KBM-7 (cell line): ENCODE measurements at regions not wholly inside any gene's neighbourhood (a gene's known extent, or its start where the extent isn't known, plus 50 kb on each side); places are given as distances from the start of the nearest gene placed in this dataset.
"Not testable (repeated sequence)": the region's sequence is repeated elsewhere in the genome, so short reads cannot be mapped to it uniquely, and the experiment has no call there.

Experiments
- DNase-seq: peaks from one replicate; pipeline ENCODE4 v3.0.0-alpha.2; 2015
- in situ Hi-C: fragments of 300-500 bp; cut with MboI; formaldehyde crosslinking; loops from 2 replicates; pipeline ENCODE4 v1.14.3; 2020; ENCODE audit warnings: low sequenced_read_pairs, low pct_unique_long_range_greater_than_20kb, mixed read lengths

GRCh38 chr10:52469970-52470705 is 156.1 kb downstream of the DKK1 start:
- DNase-seq: no peak
- in situ Hi-C loops: no loop called here

- in situ Hi-C loops: no loop called here
- DNase-seq: no peak
Observed at GRCh38 chr10:52472406-52473146, 158.5 kb downstream of the DKK1 start.

- in situ Hi-C loops: no loop called here
- no peak for DNase-seq
Observed at GRCh38 chr10:52474265-52474664, 160.2 kb downstream of the DKK1 start.

DNA sequence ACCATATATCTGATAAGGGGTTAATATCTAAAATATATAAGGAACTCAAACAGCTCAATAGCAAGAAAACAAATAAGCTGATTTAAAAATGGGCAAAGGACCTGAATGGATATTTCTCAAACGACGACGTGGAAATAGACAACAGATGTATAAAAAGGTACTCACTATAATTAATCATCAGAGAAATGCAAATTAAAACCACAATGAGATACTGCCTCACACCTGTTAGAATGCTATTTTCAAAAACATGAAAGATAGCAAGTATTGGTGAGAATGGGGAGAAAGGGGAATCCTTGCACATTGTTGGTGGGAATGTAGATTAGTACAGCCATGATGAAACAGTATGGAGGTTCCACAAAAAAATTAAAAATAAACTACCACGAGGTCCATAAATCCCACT is 163.2 kb downstream of the DKK1 start:
- in situ Hi-C loops: no loop called here
- DNase-seq: no peak

DNA sequence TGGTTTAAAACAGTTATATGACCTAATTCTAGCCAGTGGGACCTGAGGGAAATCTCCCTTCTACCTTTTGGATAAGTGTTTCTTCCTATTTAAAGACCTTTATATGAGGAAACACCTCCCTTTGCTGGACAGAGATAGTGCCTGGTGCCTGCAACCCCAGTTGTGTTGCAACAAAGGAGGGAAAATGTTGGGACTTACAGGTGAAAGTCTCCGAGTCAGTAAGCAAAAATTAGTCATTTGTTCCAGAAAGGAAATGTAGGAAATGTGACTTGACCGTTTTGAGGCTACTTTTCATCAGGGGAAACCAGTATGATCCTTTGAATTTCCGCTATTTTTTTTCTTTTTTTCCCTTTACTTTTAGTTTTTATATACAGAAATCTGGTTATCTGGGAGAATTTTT is 165.5 kb downstream of the DKK1 start:
- in situ Hi-C loops: no loop called here
- DNase-seq: no peak

DNA sequence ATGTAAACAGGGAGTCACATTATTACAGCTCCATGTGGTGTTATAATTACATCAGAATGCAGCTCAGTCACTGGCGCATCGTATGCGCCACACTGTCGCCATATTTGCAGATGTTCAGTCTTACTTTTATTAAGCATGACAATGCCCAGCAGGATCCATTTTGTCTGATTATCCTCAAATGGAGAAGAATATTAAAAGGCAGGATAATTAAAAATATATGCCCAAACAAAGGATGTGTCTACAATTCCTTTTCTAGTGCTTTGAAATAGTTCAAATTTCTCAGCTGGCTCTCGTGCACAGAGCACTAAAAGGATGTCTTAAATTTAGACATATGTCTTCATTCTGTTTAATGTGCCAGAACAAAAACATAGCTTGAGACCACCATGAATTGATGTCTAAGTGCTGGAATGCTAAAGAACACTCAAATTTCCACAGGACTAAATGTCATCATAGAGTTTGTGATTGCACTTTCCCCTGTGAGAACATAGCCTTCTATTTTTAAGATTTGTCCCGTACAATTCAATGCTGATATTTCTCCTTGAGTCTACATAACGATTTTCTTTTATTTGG is 168.0 kb downstream of the DKK1 start:
- in situ Hi-C loops: no loop called here
- DNase-seq: no peak

DNA sequence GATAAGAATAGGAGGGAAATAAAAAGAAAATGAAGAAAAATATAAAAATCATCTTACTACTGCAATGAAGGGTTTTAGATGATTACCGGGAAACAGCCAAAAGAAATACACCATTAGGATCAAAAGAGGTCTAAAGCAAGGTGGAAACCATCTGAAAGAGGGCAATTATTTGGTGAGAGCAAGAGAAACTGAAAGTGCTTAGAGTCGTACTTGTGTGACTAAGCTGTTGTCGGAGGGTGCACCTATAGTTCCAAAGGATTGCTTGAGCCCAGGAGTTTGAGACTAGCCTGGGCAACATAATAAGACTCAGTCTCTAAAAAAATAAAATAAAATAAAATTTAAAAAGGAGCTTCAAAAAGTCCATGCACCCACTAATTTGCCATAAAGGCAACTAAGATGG is 169.5 kb downstream of the DKK1 start:
- no peak for DNase-seq
- in situ Hi-C loops: no loop called here

DNA sequence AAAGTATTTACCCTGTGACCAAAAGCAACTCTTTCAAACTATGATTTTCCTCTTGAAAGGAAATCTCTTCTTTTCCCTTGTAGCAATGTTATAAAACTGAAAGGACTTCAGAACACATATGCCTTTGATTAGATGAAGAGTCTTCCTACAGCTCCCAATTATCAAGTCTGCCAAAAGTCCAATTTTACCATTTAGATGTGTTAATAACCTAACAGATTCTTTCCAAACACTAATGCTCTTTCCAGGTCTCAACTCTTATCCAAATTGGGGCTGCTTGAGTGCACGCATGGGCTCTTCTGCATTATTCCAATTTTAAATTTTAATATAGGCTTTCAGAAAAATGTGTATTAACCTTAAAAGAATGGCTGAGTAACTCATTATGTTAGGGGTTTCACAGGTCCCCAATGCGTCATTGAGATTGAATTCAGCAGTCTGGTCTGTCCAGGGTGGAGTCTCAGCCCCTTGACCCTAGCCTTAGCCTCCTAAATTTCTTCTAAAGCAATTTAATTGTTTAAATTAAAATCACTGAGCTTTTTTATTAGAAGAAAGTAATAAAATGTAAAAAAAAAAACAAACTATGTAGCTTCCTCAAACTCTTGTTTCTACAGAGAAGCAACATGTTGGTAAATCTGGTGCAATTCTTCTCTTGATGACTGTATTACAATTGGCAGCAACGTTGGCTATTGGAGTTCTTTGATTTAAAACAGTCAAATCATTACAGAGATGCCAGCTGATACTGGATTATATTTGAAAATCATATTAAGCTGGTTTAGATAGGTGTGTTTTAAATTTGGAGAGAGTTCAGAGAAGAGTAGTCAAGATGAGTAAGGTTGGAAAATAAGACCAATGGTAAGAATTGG is 170.4 kb downstream of the DKK1 start:
- DNase-seq: no peak
- in situ Hi-C loops: no loop called here

GRCh38 chr10:52485462-52485861 is 171.4 kb downstream of the DKK1 start:
- no peak for DNase-seq
- in situ Hi-C loops: no loop called here

DNA sequence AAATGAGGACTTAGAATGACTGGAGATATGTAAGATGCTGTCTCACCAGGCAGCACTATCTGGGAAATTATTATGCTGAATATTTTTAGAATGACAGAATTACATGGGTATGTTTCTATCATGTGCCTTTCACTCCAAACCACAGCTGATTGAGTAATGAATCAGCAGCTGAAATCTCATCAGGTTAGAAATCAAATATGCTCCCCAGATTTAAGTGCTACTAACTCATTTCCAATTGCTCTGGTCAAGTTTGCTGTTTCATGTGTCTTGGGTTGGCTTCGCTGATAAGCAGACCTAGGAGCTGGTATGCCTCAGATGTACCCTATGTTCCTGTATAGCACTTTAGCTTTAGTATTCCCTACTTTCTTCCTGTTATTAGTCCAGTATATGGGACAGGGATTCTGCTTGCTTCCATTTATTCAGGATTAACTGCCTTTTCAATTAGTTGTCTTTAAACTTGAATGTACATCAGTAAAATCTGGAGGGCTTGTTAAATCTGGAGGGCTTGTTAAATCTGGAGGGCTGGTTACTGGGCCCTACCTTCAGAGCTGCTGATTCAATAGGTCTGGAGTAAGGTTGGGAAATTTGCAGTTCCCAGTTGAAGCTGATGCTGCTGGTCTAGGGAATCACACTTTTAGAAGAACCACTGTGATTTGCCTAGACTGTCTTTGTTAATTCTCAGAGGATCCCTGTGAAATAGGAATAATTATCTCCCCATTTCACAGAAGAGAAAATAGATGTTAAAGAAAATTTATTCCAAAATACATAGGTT is 172.9 kb downstream of the DKK1 start:
- DNase-seq: no peak
- in situ Hi-C loops: no loop called here

- DNase-seq: peak; percentile 33
- in situ Hi-C loops: no loop called here
Observed at GRCh38 chr10:52488606-52489485, 174.8 kb downstream of the DKK1 start.

- in situ Hi-C loops: no loop called here
- no peak for DNase-seq
Observed at GRCh38 chr10:52491246-52491995, 177.3 kb downstream of the DKK1 start.

GRCh38 chr10:52499281-52499680 is 185.2 kb downstream of the DKK1 start:
- no peak for DNase-seq
- in situ Hi-C loops: no loop called here

DNA sequence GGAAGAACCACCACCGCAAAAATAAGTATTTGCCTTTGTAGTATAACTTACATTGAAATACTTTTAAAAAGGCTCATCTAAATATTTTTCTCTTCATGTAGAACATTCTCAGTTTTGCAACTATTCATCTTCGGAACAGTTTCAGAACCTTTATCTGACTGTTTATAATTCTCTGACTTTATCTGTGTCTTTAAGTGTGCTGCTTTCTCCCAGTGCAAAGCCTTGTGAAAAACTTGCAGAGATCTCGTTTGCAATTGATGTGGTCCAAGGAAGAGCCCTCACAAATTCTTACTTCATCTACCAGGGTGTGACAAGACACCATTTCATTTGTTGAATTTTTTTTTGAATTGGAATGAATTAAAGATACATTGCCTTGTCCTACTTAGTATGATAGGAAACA is 186.4 kb downstream of the DKK1 start:
- in situ Hi-C loops: no loop called here

DNA sequence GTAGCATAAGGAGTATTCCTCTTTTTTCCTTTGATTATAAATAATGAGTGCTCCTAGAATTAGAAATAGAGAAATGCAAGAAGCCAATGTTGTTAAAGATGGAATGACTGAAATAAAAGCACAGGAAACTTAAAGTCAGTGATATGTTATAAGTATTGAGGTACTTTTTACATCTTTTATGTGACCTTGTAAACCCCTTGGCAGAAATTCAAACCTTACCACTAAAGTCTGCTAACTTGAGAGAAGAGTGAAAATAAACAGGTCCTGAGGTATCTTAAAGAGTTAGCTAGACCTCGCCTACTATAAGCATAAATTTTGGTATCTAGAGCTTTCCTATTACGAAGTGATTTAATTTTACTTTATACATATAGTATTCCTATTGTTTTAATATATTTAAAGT is 188.2 kb downstream of the DKK1 start:
- no peak for DNase-seq
- in situ Hi-C loops: no loop called here

More for the DNA sequence above, 186.4 kb downstream of the DKK1 start:
- no peak for DNase-seq

- DNase-seq, in situ Hi-C loops: not testable (repeated sequence)
Observed at GRCh38 chr10:52505341-52505740, 191.3 kb downstream of the DKK1 start.

- DNase-seq: no peak
- in situ Hi-C loops: no loop called here
Observed at GRCh38 chr10:52514481-52514880, 200.4 kb downstream of the DKK1 start.
